ENCODE measurements at regions not wholly inside any gene's neighbourhood (a gene's known extent, or its start where the extent isn't known, plus 50 kb on each side); places are given as distances from the start of the nearest gene placed in this dataset.

DNA sequence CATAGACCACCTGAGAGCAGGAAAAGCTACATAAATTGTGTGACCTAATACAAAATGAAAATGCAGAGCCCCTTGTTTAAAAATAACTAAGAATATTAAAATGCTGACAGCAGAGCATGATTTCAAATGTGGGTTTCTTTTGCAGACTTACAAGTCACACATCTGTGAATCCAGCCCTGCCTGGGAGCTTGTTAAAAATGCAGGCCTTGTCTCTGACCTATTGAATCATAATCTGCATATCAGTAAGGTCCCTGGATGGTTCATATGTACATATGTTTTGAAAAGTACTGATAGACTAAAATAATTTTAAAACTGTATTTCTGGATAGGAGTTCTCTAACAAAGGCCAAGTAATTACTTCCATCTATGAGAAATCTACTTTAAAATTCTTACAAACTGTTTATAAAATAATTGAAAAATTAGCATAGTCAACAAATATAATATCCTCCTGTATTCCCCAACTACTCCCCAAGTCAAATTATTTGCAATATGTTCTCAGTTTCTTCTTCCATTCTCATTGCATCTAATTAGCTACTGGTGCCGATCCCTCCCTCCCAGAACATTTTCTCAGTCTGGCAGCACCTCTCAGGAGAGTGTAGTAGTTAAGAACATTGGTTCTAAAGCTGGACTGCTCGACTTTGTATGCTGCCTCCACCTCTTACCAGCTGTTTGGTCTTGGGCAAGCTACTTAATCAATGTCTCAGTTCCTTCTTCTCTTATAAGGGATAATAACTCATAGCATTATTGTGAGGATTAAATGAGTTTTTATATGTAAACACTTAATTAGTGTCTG, 1040.4 kb upstream of the CDH2 start:
- FAIRE-seq: no peak
- H3K79me1 ChIP-seq (ENCODE audit: low read depth, low read length): no peaks in the 10 kb centered on the region
- no peak overlapping the region for H4K8ac ChIP-seq (ENCODE audit: extremely low read depth, insufficient read depth, low read length)
- ChIA-PET POLR2A (ENCODE audit: partially characterized antibody) (no interaction called here), CTCF (ENCODE audit: partially characterized antibody) (interaction anchor here (1.4 kb wide), 1 partner anchor 26 kb away, joined by 3 read pairs; no protein-coding TSS in a partner anchor)
- no peaks in the 10 kb centered on the region for H3K27me3 ChIP-seq (replicated peaks in 1 of 4; ENCODE audit: control insufficient read depth in 3 of 4, extremely low read depth in 1 of 4, insufficient read depth in 3 of 4, low read length in 3 of 4)
- H3K4me3 ChIP-seq (ENCODE audit: extremely low read depth in 1 of 4, insufficient read depth in 2 of 4, low read depth in 3 of 4, low read length in 4 of 4): no peak overlapping the region
- no peak overlapping the region for H3K23ac ChIP-seq (ENCODE audit: insufficient read length)
- H3K4ac ChIP-seq (replicated peaks; ENCODE audit: insufficient read length, low read depth, low read length): no peak overlapping the region
- H2BK120ac ChIP-seq (replicated peaks; ENCODE audit: low read depth, low read length): no peak overlapping the region
- H3K56ac ChIP-seq (replicated peaks; ENCODE audit: insufficient read length, low read depth, low read length): no peak overlapping the region
- H2BK20ac ChIP-seq (ENCODE audit: low read length): no peak overlapping the region
- H2BK15ac ChIP-seq (ENCODE audit: low read length): no peak overlapping the region
- no peak overlapping the region for H3K14ac ChIP-seq (ENCODE audit: insufficient read length)
- H3K79me2 ChIP-seq (ENCODE audit: control insufficient read depth in 1 of 2, insufficient read depth in 2 of 2, low read length in 2 of 2): no peaks in the 10 kb centered on the region
- H3K9me3 ChIP-seq (ENCODE audit: insufficient read depth in 2 of 2, low read depth in 1 of 2, low read length in 1 of 2): no peaks in the 10 kb centered on the region
- no peak overlapping the region for H3K4me2 ChIP-seq (ENCODE audit: insufficient read depth in 1 of 2, low read depth in 2 of 2, low read length in 2 of 2)
- H2BK5ac ChIP-seq (ENCODE audit: low read depth, low read length): no peak overlapping the region
- no peaks in the 10 kb centered on the region for H3K23me2 ChIP-seq (ENCODE audit: low read depth, low read length)
- DNase-seq (ENCODE audit: low read depth in 1 of 2, low spot score in 2 of 2): no peak
- H3K36me3 ChIP-seq (ENCODE audit: control insufficient read depth in 2 of 4, insufficient read depth in 4 of 4, low read length in 3 of 4): no peaks in the 10 kb centered on the region
- no peak overlapping the region for H2AK5ac ChIP-seq (ENCODE audit: low read depth, low read length)
- no peak overlapping the region for H4K91ac ChIP-seq (replicated peaks; ENCODE audit: insufficient read length, low read length)
- no peak overlapping the region for H2BK12ac ChIP-seq (ENCODE audit: low read depth, low read length)
- no peak overlapping the region for H3K9ac ChIP-seq (replicated peaks in 1 of 4; ENCODE audit: extremely low read depth in 1 of 4, low read depth in 3 of 4, low read length in 3 of 4)
- H3K18ac ChIP-seq (ENCODE audit: extremely low read depth, low read length): no peak overlapping the region
- no peak overlapping the region for H4K5ac ChIP-seq (ENCODE audit: insufficient read length, low read depth, low read length)
- H3K4me1 ChIP-seq (replicated peaks in 1 of 4; ENCODE audit: control insufficient read depth in 3 of 4, insufficient read depth in 4 of 4, low read length in 3 of 4): no peaks in the 10 kb centered on the region
- 91% methylated on average over 2 of the region's 2 CpGs; no CpG with 5 or more reads in 1 of the 2 experiments for WGBS, 2 experiments (ENCODE audit: extremely low coverage in 1 of 2, insufficient coverage in 1 of 2, insufficient read length in 1 of 2, insufficient replicate concordance in 2 of 2, low coverage in 1 of 2, low lambda C conversion rate in 2 of 2, missing lambda C conversion rate in 1 of 2)
- no peak overlapping the region for H2AFZ ChIP-seq (ENCODE audit: low read length)
- no peak overlapping the region for H3K27ac ChIP-seq (ENCODE audit: low read depth, low read length)
- H4K20me1 ChIP-seq (replicated peaks in 1 of 2; ENCODE audit: control insufficient read depth in 1 of 2, insufficient read depth in 2 of 2, low read length in 2 of 2): no peaks in the 10 kb centered on the region
- TF ChIP-seq ZNF274 (IDR thresholded peaks at IDR 0.05; ENCODE audit: borderline replicate concordance, extremely low read depth, low read length): no peak
- no peak for TF ChIP-seq GABPA (IDR thresholded peaks at IDR 0.05; ENCODE audit: borderline replicate concordance, insufficient read depth, low read length)
- TF ChIP-seq EP300 (IDR thresholded peaks at IDR 0.05; ENCODE audit: borderline replicate concordance in 1 of 2, low read depth in 2 of 2, low read length in 2 of 2): no peak
- TF ChIP-seq JUN (IDR thresholded peaks at IDR 0.05; ENCODE audit: low read depth, low read length): no peak
- no peak for TF ChIP-seq CHD1 (IDR thresholded peaks at IDR 0.05; ENCODE audit: low read depth, low read length)
- TF ChIP-seq CBX5 (IDR thresholded peaks at IDR 0.05; ENCODE audit: low read depth, low read length): no peak
- no peak for TF ChIP-seq KDM1A (IDR thresholded peaks at IDR 0.05; ENCODE audit: borderline replicate concordance, low read length)
- TF ChIP-seq TEAD4 (IDR thresholded peaks at IDR 0.05; ENCODE audit: low read depth, low read length): no peak
- TF ChIP-seq, protein P1, sequence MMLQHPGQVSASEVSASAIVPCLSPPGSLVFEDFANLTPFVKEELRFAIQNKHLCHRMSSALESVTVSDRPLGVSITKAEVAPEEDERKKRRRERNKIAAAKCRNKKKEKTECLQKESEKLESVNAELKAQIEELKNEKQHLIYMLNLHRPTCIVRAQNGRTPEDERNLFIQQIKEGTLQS (IDR thresholded peaks at IDR 0.05; ENCODE audit: insufficient read depth, low read depth, low read length): no peak
- no peak for TF ChIP-seq NRF1 (IDR thresholded peaks at IDR 0.05; ENCODE audit: low read depth, low read length)
- TF ChIP-seq, protein P2, sequence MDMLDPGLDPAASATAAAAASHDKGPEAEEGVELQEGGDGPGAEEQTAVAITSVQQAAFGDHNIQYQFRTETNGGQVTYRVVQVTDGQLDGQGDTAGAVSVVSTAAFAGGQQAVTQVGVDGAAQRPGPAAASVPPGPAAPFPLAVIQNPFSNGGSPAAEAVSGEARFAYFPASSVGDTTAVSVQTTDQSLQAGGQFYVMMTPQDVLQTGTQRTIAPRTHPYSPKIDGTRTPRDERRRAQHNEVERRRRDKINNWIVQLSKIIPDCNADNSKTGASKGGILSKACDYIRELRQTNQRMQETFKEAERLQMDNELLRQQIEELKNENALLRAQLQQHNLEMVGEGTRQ (IDR thresholded peaks at IDR 0.05; ENCODE audit: low read length): no peak
